GM08714 (cell line): ENCODE measurements at regions not wholly inside any gene's neighbourhood (a gene's known extent, or its start where the extent isn't known, plus 50 kb on each side); places are given as distances from the start of the nearest gene placed in this dataset.

Source experiments
- H3K4me3 ChIP-seq: fragments of 200-500 bp; sonication (Bioruptor generic); 2 replicates; pipeline ENCODE4 v1.5.1; 2014; ENCODE audit warnings: mild to moderate bottlenecking, low read length, inconsistent platforms
- ZNF274 ChIP-seq: IDR thresholded peaks from 2 replicates; pipeline ENCODE4 v1.6.1; 2012; ENCODE audit warnings: mild to moderate bottlenecking, low read depth, low read length

DNA sequence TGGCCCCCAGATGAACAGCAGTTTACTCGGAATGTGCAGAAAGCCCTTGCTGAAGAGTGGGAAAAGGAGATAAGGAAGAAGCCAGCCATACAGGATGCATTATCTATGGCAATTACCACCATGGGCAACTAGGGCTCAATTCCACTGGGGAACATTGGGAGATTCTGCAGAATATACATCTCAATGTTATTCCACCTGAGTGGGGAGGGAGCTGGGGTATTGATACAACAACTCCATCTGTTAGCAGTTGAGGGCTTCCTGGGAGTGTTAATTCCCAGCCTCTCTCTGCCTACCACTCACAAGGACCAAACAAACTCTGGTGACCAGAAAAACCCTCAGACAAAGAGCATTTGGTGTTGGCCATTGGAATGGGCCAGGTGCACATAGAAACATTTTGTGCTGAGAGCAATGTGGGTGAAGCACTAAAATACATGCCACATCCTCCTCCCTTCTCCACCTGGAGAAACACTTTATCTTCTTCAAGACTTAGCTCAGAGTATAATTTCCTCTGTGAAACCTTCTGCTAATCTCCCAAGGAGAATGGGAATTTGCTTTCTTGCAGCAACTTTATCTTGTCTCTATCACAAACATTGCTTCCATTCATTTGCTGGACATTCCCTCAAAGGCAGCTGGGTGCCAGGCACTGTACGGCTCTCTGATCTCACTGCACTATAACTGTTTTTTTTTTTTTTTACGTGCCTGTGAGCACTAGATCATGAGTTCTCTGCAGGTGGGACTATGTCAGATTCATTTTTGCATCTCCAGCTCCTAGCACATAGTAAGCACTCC is 292.2 kb downstream of the MN1 start:
- no peak for TF ChIP-seq ZNF274
- no peak overlapping the region for H3K4me3 ChIP-seq

DNA sequence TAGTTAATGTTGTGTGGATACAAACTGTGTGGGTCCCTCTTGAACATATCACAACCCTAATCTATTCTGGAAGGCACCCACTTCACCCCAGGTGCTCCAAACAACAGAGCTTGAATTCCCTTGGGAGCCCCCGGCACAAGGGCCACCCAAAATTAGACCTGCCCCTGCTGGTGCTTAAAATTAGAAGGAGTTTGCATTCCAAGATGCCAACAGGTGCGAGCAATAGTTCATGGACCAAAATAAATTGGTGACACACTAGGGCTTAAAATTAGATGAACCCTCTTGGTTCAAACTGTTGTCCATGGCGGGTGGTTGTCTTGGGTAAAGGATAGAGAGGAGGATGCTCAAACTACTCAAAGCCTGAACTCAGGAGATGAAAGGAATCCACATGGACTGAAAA is 291.5 kb downstream of the MN1 start:
- TF ChIP-seq ZNF274 = no peak
- H3K4me3 ChIP-seq = no peak overlapping the region

DNA sequence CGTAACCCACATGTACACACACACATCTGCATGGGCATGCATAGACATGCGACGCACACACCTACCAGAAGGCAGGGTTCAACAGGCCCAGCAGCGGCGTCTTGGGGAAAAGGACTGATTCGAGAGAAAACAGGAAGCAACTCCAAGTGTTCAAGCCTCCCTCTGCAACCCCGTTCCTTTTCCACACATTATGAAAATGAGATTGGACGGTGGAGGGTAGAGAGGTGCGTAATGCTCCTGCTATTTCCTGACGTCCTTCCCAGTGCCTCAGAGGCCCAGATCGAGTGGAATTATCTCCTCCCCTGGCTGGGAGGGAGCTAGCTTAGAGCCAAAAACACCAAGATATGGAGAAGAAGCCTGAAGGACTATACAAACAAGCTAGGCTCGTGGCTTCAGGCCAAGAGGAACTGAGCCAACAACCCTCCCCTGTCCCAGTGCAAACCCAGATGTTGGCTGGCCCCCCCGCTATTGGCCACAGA is 289.2 kb downstream of the MN1 start:
- TF ChIP-seq ZNF274 = no peak
- no peak overlapping the region for H3K4me3 ChIP-seq

DNA sequence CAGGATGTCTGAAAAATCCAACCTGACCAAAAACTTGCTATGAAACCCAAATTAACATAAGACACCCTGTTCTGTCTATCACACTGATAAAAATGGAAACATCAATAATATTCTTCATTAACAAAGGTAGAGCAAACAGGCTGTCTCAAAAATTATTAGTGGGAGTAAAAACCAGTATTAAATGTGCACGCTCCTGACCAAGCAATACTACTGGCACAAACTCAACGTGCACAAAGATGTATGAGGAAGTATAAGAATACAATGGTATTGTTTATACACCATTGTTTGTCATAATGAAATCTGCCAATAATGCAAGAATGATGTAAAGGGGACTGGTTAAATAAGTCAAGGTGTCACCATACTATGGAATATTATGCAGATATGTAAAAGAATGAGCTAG is 288.5 kb downstream of the MN1 start:
- no peak overlapping the region for H3K4me3 ChIP-seq
- no peak for TF ChIP-seq ZNF274

DNA sequence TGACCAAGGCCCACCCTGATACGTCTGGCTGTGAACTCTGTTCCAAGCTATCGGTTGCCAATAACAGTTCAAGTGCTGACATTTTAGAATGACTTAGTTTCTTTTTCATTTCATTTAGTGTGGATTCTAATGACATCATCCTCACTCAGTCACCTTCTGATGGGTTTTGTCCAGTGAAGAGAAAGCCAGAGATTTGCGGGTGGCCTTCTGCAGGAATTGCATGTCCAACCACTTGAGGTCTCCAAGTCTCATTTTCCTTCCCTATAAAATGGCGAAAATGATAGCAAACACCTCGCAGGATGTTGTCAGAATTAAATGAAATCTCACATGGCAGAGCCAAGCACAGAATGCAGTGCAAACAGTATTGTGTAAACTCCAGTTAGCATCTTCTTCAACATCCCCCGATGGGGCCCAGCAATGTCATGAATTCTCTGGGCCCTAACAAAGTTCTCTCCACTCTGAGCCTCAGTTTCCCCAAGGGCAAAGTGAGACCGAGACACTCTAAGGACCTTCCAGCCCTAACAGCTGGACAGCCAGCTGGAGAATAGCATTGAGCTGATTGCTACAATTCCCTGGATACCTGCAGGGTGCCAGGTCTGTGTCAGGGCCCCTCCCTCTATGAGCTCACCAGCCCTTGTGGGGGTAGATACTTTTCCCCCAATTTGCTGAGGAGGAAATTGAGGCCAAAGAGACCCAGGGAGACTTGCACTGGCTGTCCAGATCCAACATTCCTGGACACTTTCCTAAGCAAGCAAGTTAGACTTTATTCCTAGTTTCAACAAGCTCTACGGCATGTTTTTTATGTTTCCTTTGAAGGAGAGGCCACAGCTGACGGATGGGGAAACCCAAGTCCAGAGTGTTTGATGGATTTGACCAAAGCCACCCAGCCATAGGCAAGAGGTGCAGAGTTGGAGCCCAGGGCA is 286.7 kb downstream of the MN1 start:
- TF ChIP-seq ZNF274 = no peak

GRCh38 chr22:27517361-27518155 is 284.0 kb downstream of the MN1 start:
- H3K4me3 ChIP-seq = no peak overlapping the region
- TF ChIP-seq ZNF274 = no peak

More for the DNA sequence above, 286.7 kb downstream of the MN1 start:
- H3K4me3 ChIP-seq = no peak overlapping the region

GRCh38 chr22:27518531-27519340 is 282.8 kb downstream of the MN1 start:
- TF ChIP-seq ZNF274 = no peak
- no peak overlapping the region for H3K4me3 ChIP-seq

GRCh38 chr22:27523711-27524110 is 277.8 kb downstream of the MN1 start:
- no peak overlapping the region for H3K4me3 ChIP-seq
- no peak for TF ChIP-seq ZNF274

DNA sequence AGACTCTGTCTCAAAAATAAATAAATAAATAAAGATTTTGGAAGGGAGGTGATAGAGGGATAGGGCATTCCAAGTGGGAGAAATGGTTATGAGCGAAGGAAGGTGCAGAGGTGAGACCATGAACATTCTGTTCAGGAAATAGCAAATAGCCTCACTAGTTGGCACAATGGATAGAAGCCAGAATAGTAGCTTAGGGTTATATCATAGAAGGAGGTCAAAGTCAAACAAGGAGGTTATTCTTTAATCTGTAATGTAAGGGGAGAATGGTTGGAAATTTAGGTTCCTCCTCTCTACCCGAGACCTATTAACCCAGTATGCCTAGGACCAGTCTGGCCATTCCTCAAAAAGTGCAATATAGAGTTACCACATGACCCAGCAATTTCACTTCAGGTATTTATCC is 275.8 kb downstream of the MN1 start:
- no peak overlapping the region for H3K4me3 ChIP-seq
- TF ChIP-seq ZNF274 = no peak

GRCh38 chr22:27526901-27527300 is 274.7 kb downstream of the MN1 start:
- no peak overlapping the region for H3K4me3 ChIP-seq
- no peak for TF ChIP-seq ZNF274

- H3K4me3 ChIP-seq = no peak overlapping the region
- no peak for TF ChIP-seq ZNF274
Measured at GRCh38 chr22:27531782-27532530, 269.6 kb downstream of the MN1 start.

GRCh38 chr22:27533105-27533745 is 268.3 kb downstream of the MN1 start:
- TF ChIP-seq ZNF274 = no peak
- no peak overlapping the region for H3K4me3 ChIP-seq
